HG03520 (cell line): ENCODE measurements at regions not wholly inside any gene's neighbourhood (a gene's known extent, or its start where the extent isn't known, plus 50 kb on each side); places are given as distances from the start of the nearest gene placed in this dataset.

ENCODE experiments used
- ATAC-seq: cut with Tn5 transposase; IDR thresholded peaks from one replicate; pipeline ENCODE4 v1.9.1; 2021; ENCODE audit warnings: mild to moderate bottlenecking, moderate library complexity; ENCODE audit not compliant: unreplicated experiment

GRCh38 chr6:126147291-126147815 is 161.0 kb downstream of the TRMT11 start:
- no peak for ATAC-seq

DNA sequence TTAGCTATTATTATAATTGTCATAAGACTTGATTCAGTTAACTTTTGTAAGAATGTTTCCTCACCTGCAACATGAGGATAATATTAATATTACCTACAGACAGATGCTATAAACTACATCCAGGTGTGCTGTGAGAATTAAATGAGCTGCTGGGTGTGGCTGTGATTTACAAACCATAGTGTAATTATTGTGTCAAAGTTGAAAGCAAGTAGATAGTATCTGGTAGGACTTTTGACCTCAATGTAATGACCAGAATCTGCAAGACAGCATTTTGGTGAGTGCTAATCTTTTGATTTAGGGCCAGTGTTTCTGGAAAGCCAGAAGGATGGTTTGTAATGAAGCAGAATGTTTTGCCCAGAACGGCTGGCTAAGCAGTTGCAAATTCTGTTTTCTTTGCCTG is 162.5 kb downstream of the TRMT11 start:
- ATAC-seq, result no peak

- ATAC-seq, result no peak
Observed at GRCh38 chr6:126152372-126152745, 166.0 kb downstream of the TRMT11 start.

DNA sequence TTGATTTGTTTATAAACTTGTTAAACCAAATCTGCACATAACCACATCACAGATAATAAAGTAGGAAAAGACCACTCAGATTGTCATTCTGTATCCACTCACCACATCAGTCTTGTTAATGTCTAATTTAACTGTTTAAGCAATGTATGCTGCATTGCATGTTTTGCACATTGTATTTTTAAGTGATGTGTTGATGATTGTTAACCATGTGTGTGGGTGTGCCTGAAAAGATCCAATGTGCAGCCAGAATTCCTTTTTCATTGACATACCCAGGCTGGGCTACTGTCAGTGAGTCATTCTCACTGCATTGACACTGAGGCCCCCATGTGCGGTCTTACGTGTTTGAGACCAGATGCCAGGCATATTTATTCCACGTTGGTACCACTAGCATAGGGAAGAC is 167.3 kb downstream of the TRMT11 start:
- ATAC-seq, result no peak

DNA sequence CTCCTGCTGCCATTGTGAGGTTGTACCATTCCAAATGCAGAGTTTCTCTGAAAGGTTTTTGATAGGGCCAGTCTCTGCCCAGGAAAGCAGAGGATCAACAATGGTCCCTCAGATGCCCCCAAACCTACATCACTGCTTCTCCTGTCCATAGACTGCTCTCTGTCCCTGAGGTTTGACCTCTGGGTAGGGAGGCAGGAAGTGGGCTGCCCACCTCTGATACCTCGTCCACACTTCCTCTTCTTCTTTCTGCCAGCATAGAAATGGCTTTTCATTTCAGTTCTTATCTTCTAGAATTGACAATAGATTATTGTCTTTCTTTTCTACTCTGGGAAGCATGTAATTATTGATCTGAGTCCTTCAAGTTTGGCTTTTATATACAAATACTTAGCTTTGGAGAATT is 170.6 kb downstream of the TRMT11 start:
- peak; percentile 80 for ATAC-seq

GRCh38 chr6:126167726-126168125 is 172.2 kb upstream of the CENPW start:
- ATAC-seq, result no peak

- no peak for ATAC-seq
Observed at GRCh38 chr6:126170433-126170832, 169.5 kb upstream of the CENPW start.

DNA sequence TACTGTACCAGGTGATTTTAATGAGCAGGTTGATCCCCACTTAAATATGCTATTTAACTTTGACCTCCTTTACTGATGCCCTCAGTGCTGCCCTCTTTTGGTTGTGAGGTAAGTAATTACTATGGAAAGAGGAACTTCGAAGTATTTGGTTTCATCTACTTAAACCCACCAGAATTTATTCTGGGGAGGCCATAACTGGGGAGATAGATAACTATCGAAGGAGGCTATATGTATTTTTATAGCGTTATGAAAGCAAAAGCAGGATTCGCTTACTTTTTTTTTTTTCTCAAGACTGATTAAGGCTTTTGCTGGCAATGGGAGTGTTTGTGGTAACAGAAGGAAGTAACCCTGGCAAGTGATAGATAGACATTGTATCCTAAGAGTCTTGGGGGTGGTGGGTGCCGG is 168.9 kb upstream of the CENPW start:
- peak; percentile 90 for ATAC-seq

GRCh38 chr6:126172131-126172530 is 167.8 kb upstream of the CENPW start:
- ATAC-seq, result no peak

DNA sequence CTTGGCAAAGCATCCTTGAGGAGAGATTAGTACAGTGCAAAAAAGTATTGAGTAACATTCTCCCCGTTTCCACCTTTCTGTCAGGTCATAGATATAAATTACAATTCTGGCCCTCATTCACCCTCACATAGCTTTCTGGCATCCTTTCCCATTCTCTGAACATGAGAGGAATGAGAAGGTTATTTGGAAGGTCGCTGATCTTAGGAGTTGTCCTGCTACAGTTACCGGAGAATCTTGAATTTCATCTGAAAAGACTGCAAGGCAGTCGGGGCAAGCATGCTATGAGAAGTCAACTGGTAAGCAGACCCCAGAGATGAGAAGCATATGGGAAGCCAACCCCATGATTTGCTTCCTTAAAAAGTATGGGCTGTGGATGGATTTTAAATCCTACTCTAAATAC is 166.7 kb upstream of the CENPW start:
- no peak for ATAC-seq

DNA sequence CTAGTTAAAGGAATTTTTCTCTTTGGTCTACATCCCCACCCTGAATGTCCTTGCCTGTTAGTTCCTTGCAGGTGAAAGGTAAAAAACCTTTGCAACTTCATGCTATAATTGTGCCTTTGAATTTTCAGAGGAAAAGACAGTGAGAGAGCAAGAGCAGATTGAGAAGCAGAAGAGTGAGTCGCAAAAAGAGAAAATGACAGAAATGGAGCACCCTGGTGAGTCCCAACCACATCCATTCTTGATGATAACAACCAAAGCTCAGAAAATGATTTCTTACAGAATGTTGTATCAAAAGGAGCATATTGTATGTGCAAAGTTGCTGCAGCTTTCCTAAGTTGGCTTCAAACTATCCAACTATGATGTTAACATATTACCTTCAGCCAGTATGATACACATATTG is 165.2 kb upstream of the CENPW start:
- no peak for ATAC-seq

DNA sequence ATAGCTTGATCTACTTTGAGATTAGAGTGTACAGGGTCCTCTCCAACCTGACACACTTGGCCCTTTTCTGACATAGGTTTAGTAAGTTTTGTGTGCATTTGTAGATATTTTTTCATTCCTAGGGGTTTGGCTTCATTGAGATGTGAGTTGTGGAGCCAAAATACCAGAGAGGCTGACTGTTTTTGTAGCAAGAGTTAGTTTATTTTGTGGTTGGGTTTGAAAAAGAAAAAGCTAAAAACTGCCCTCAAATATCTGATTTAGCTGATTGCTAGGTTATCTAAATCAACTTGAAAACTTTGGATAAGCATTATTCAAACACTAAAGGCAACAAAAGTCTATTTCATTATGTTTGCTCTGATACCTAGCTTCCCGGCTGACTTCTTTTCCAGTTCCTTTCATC is 164.7 kb upstream of the CENPW start:
- no peak for ATAC-seq

- no peak for ATAC-seq
Observed at GRCh38 chr6:126176282-126176681, 163.6 kb upstream of the CENPW start.

DNA sequence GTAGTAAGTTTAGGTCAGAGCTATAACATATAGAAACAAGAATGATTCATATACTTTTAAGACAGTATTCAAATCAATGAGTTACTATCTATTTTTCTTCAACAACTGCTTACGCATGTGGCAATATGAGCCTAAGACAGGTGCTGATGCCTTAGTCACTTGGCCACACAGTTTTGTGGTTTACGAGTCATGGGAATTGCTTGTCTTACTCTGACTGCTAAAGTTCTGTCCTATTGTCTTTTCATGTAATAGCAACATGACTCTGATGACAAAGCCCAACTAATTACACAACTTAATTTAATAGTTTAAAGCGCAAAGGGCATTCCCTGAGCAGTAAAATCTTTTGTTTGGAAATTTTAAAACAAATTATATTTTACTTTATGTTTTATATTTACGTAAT is 159.3 kb upstream of the CENPW start:
- ATAC-seq, result no peak

- no peak for ATAC-seq
Observed at GRCh38 chr6:126181173-126181741, 158.7 kb upstream of the CENPW start.

DNA sequence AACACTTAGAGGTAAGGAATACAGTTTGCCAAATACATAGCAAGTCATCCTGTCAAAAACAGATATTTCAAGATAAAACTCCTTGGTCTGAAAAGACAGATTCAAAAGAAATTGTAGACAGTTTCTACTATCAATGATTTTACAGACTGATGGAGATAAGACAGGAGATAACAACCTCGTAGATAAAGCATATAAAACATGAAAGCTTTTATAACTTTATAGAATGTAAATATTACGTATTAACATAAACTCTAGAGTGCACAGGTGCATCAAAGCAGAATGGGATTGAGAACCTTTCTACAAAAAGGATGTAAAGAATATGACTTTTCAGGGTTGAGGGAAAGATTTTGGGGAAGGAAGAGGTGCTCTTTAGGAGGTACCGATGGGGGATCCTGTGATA is 158.0 kb upstream of the CENPW start:
- no peak for ATAC-seq

GRCh38 chr6:126182650-126183311 is 157.1 kb upstream of the CENPW start:
- no peak for ATAC-seq

DNA sequence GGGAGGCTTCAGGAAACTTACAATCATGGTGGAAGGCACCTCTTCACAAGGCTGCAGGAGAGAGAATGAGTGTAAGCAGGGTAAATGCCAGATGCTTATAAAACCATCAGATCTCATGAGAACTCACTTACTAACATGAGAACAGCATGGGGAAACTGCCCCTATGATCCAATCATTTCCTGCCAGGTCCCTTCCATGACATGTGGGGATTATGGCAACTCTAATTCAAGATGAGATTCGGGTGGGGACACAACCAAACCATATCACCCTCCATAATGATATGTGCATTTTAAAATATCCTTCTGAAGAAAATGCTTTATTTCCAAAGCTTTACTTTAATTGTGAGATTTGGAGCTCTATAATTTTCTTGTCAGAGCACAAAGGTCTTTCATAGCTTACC is 154.1 kb upstream of the CENPW start:
- ATAC-seq, result no peak

DNA sequence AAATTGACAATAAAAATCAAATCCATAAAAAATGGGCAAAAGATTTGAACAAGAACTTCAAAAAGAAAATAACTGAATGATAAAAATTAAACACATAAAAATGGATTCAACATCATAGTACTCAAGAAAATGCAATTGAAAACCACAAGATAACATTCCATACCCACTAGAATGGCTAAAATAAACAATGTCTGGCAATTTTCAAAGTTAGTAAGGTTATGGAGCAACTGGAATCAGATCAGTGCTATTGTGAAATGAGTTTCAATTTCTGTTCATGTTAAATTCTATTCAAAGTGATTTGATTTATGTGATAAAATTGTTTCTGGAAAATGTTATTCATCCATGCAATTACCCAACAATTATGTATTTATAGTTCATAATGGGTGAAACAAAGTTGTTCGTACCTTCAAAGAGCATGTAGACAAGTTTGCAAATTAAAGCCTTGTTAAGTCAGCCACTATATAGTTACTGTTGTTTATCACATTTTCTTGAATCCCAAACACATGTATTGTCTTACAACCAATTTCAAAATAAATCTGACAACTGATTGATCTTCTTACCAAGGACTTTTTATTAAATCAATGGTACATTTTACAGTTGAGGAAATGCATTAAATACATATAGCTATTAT is 151.5 kb upstream of the CENPW start:
- no peak for ATAC-seq

DNA sequence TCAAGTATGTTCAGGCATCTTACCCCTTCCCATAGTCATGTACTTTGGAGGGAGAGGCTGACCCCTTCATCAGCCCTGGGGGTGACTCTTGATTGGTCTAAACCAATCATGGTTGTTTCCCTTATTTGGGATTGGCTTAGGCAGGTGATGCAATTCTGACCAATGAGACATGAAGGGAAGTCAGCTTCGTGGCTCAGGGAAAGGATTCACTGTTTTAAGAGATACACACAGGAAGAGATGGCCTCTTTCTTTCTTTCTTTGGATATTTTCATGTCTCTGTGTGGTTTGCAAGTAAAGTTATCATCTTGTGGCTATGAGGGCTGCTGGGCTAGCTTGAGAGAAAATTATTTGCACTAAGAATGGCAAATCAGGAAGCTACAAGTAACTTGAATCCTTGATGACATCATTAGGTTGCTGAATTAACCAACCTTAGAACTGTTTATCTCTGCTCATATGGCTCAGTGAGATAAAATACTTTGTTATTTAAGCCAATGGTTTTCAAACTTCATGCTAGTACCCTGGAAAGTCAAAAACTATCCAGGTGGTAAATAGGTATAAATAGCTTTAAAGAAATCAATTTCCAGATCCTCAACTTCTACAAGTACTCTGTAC is 144.2 kb upstream of the CENPW start:
- ATAC-seq, result no peak

GRCh38 chr6:126198631-126199030 is 141.3 kb upstream of the CENPW start:
- no peak for ATAC-seq

DNA sequence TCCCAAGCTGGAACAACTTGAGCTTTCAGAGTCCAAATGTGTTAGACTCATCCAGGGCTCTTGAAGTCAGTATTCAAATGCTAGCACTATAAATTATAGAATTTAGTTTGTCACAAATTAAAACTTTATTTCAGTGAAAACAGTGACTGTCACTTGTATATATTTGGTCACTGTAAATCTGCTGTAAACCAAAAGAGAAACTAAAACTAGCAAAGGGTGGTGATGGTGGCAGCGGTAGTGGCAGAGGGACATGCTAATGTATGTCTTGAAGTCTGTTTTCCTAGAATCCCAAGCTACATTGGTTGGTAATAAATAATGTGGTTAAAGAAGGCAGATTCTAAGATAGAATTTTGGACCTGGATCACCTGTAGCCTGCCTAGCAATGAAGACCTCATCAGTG is 140.4 kb upstream of the CENPW start:
- ATAC-seq, result no peak
